Esophagus muscularis mucosa (tissue), 4 donors: ENCODE measurements at regions not wholly inside any gene's neighbourhood (a gene's known extent, or its start where the extent isn't known, plus 50 kb on each side); places are given as distances from the start of the nearest gene placed in this dataset.

Experiments used
- DNase-seq: peaks from one replicate; pipeline ENCODE4 v3.0.0-alpha.2; 2017; ENCODE audit errors: extremely low spot score
- H3K27ac ChIP-seq, 4 donors: fragments of 200-600 bp; sonication (generic); replicated peaks in 1 of 4; 1 replicate in 3 of 4; 2 replicates in 1 of 4; pipeline ENCODE4 v1.5.1; 2016 to 2019; ENCODE audit warnings: mild to moderate bottlenecking in 1 of 4
- H3K27me3 ChIP-seq, 4 donors: fragments of 200-600 bp; sonication (generic); one replicate each; pipeline versions ENCODE4 v1.5.1 to v1.6.0; 2016 to 2019
- H3K36me3 ChIP-seq, 4 donors: fragments of 200-600 bp; sonication (generic); one replicate each; pipeline ENCODE4 v1.5.1; 2016 to 2019
- H3K4me1 ChIP-seq, 4 donors: fragments of 200-600 bp; sonication (generic); one replicate each; pipeline ENCODE4 v1.5.1; 2016 to 2019
- H3K4me3 ChIP-seq, 4 donors: fragments of 200-600 bp; sonication (generic); 1 replicate in 2 of 4; 2 replicates in 2 of 4; pipeline ENCODE4 v1.5.1; 2016 to 2019; ENCODE audit warnings: mild to moderate bottlenecking in 4 of 4, moderate library complexity in 1 of 4
- H3K9me3 ChIP-seq, 4 donors: fragments of 200-600 bp; sonication (generic); 1 replicate in 3 of 4; 2 replicates in 1 of 4; pipeline ENCODE4 v1.5.1; 2016 to 2019
- EP300 ChIP-seq: sonication (generic); formaldehyde crosslinking; IDR thresholded peaks from one replicate; pipeline ENCODE4 v1.6.1; 2017; ENCODE audit warnings: antibody characterized with exemption
- POLR2A ChIP-seq: fragments of 450-650 bp; IDR thresholded peaks from one replicate; pipeline ENCODE4 v1.6.1; 2017; ENCODE audit warnings: antibody characterized with exemption, moderate library complexity, mild to moderate bottlenecking, low read depth
- POLR2AphosphoS5 ChIP-seq, 2 donors: sonication (generic); formaldehyde crosslinking; IDR thresholded peaks; one replicate each; pipeline ENCODE4 v1.6.1; 2017; ENCODE audit warnings: antibody characterized with exemption in 2 of 2
- WGBS: methylation state at CpG from one replicate; pipeline ENCODE4 v1.1.5; 2018; 5-methylcytosine and 5-hydroxymethylcytosine counted together
- intact Hi-C: fragments of 100-400 bp; cut with DNase I; formaldehyde crosslinking; loops from one replicate; pipeline ENCODE4 v1.15.1; 2023
- TF ChIP-seq, protein P1 (sequence below), 3 experiments: fragments of 200-600 bp in 2 of 3; fragments of 450-650 bp in 1 of 3; sonication (generic) in 2 of 3; IDR thresholded peaks; one replicate each; pipeline ENCODE4 v1.5.1; 2017 to 2019; ENCODE audit warnings: antibody characterized with exemption in 3 of 3, mild to moderate bottlenecking in 2 of 3, moderate library complexity in 1 of 3

DNA sequence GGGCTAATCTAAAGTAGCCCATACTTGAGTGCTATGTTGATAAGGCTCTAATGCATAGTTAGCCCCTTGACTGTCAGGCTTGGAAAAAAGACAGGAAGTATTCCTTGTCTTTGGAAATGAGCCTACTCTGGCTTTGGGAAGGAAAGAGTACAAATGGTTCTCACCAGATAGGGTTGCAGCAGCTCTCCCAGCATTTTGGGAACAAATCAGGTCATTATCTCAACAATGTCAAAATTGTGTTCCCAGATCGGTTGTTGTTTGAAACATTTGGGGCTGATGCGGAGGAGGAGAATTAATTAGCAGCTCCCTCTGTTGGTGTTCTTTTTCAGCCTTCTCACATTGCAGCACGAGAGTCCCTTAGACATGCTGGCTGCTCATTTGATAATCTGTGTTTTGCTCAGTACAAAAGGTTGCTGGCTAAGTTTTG is 294.7 kb upstream of the DMRT1 start:
- H3K4me3 ChIP-seq, result peak overlapping the region; percentile 4 to 19 (median 9)
- peaks cover 0 to 5% (median 0%) of the 10 kb centered on the region in 4 donors for H3K36me3 ChIP-seq
- H3K9me3 ChIP-seq, result no peaks in the 10 kb centered on the region
- 7% methylated on average over 3 of the region's 3 CpGs for WGBS
- intact Hi-C loops, result loop anchor here (5.0 to 10.0 kb wide), 2 partner anchors 45 to 142 kb away; partner anchors contain the start of gene KANK1
- no peak for DNase-seq
- TF ChIP-seq POLR2AphosphoS5 (IDR thresholded peaks at IDR 0.05) (peak; percentile 21 to 22), POLR2A (no peak)
- TF ChIP-seq, protein P1, sequence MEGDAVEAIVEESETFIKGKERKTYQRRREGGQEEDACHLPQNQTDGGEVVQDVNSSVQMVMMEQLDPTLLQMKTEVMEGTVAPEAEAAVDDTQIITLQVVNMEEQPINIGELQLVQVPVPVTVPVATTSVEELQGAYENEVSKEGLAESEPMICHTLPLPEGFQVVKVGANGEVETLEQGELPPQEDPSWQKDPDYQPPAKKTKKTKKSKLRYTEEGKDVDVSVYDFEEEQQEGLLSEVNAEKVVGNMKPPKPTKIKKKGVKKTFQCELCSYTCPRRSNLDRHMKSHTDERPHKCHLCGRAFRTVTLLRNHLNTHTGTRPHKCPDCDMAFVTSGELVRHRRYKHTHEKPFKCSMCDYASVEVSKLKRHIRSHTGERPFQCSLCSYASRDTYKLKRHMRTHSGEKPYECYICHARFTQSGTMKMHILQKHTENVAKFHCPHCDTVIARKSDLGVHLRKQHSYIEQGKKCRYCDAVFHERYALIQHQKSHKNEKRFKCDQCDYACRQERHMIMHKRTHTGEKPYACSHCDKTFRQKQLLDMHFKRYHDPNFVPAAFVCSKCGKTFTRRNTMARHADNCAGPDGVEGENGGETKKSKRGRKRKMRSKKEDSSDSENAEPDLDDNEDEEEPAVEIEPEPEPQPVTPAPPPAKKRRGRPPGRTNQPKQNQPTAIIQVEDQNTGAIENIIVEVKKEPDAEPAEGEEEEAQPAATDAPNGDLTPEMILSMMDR (IDR thresholded peaks at IDR 0.05), result peak; percentile 38 to 49 (median 47)
- H3K27me3 ChIP-seq, result no peaks in the 10 kb centered on the region
- H3K27ac ChIP-seq, result peak overlapping the region in 3 of 4 donors; percentile 25 to 70 (median 52)
- peaks cover 23 to 31% (median 28%) of the 10 kb centered on the region in 4 donors for H3K4me1 ChIP-seq

GRCh38 chr9:547314-547713 is 294.2 kb upstream of the DMRT1 start:
- WGBS, result 60% methylated on average over 5 of the region's 5 CpGs
- Histone ChIP-seq H3K27ac (peak overlapping the region in 3 of 4 donors; percentile 25 to 70 (median 40)), H3K9me3 (no peaks in the 10 kb centered on the region), H3K36me3 (peaks cover 0 to 5% (median 0%) of the 10 kb centered on the region in 4 donors), H3K27me3 (no peaks in the 10 kb centered on the region), H3K4me3 (peak overlapping the region; percentile 4 to 19 (median 9)), H3K4me1 (peaks cover 23 to 36% (median 32%) of the 10 kb centered on the region in 4 donors)
- no peak for DNase-seq
- TF ChIP-seq POLR2AphosphoS5 (IDR thresholded peaks at IDR 0.05) (no peak), POLR2A (no peak), EP300 (no peak)
- TF ChIP-seq, protein P1 (IDR thresholded peaks at IDR 0.05), result no peak
- intact Hi-C loops, result loop anchor here (5.0 to 10.0 kb wide), 2 partner anchors 45 to 143 kb away; partner anchors contain the start of gene KANK1

DNA sequence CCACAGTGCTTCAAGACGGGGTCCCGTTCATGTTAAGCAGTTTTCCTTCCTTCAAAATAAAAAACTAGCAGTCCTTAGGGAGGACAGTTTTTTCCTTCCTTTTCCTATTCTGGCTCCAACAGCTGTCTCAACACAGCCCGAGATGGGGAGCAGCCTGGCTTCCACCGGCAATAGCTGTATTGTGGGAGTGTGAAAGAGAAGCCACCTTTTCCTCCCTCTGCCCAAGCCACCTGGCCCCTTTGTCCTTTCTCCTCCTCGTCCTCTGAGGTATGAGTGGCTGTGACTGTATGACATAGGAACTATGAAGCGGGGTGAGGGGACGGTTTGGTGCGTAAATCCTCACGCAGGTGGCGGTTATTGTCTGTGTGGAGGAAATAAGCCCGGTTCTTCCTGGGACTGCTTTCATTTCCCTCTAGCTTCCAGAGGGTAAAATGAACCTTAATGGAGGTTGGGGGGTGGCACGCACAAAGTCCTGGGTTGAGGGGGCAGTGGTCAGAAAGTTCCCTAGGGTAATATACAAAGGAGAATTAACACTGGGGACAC is 292.0 kb upstream of the DMRT1 start:
- TF ChIP-seq, protein P1 (IDR thresholded peaks at IDR 0.05), result no peak
- TF ChIP-seq POLR2AphosphoS5 (IDR thresholded peaks at IDR 0.05) (no peak), POLR2A (no peak), EP300 (no peak)
- intact Hi-C loops, result loop anchor here (5.0 to 10.0 kb wide), 2 partner anchors 47 to 145 kb away; partner anchors contain the start of gene KANK1
- 81% methylated on average over 12 of the region's 12 CpGs for WGBS
- DNase-seq, result no peak
- Histone ChIP-seq H3K36me3 (peaks cover 0 to 5% (median 0%) of the 10 kb centered on the region in 4 donors), H3K27me3 (no peaks in the 10 kb centered on the region), H3K27ac (no peak overlapping the region), H3K9me3 (no peaks in the 10 kb centered on the region), H3K4me1 (peaks cover 27 to 44% (median 39%) of the 10 kb centered on the region in 4 donors), H3K4me3 (no peak overlapping the region)

GRCh38 chr9:550333-550732 is 291.2 kb upstream of the DMRT1 start:
- 94% methylated on average over 8 of the region's 8 CpGs for WGBS
- intact Hi-C loops, result no loop called here
- H3K27ac ChIP-seq, result no peak overlapping the region
- H3K4me3 ChIP-seq, result no peak overlapping the region
- no peaks in the 10 kb centered on the region for H3K9me3 ChIP-seq
- TF ChIP-seq POLR2AphosphoS5 (IDR thresholded peaks at IDR 0.05) (no peak), POLR2A (no peak)
- TF ChIP-seq, protein P1 (IDR thresholded peaks at IDR 0.05), result no peak
- peaks cover 21 to 36% (median 34%) of the 10 kb centered on the region in 4 donors for H3K4me1 ChIP-seq
- peaks cover 0 to 5% (median 0%) of the 10 kb centered on the region in 4 donors for H3K36me3 ChIP-seq
- no peaks in the 10 kb centered on the region for H3K27me3 ChIP-seq
- DNase-seq, result no peak
